Glomerular visceral epithelial cell (primary cell): ENCODE measurements at regions not wholly inside any gene's neighbourhood (a gene's known extent, or its start where the extent isn't known, plus 50 kb on each side); places are given as distances from the start of the nearest gene placed in this dataset.
"Not testable (repeated sequence)": the region's sequence is repeated elsewhere in the genome, so short reads cannot be mapped to it uniquely, and the experiment has no call there.

ENCODE experiments used
- DNase-seq: peaks from one replicate; pipeline ENCODE4 v3.0.0-alpha.2; 2016; ENCODE audit errors: extremely low spot score

DNA sequence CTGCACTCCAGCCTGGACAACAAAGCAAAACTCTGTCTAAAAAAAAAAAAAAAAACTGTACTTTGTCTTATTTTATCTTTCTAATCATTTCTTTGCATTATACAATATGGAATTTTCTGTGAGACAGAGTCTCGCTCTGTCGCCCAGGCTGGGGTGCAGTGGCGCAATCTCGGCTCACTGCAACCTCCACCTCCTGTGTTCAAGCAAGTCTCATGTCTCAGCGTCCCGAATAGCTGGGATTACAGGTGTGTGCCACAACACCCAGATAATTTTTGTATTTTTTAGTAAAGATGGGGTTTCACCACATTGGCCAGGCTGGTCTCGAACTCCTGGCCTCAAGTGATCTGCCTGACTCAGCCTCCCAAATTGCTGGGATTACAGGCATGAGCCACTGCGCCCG lies 90.0 kb downstream of the MRPL14 start:
- not testable (repeated sequence) for DNase-seq

DNA sequence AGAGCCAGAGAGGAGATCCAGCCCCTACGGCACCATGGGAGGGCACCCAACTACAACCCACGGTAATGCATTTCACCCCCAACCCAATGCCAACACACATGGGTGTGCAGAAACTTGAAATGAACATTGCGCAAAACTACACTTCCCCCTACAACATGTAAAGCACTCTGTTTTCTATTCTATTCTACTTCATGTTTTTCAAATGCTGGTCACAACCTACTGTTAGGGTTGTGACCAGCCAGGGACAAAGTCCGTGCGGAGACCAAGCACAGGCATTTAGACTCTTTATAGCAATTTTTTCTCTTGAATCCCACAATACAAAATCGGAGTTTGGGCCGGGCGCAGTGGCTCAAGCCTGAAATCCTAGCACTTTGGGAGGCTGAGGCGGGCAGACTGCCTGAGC lies 90.6 kb downstream of the MRPL14 start:
- DNase-seq, result no peak

DNA sequence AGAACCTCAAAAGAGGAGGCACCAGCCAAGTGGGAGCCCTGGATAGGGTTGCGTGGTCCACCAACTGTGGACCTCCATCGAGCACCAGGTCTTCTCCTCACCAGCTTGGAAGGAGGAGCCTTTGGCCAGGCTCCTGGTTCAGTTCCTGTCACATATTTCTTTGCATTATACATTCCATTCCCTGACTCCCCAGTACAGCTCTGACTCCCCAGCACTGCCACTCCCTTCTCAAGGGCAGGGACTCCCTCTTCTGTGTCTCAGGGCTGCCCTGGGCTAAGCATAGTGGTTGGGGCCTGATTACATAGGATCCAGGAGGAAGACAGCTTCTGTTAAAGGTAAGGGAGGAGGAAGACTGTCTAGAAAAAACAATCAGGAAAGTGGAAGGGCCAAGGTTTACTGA lies 91.1 kb downstream of the MRPL14 start:
- DNase-seq, result no peak

DNA sequence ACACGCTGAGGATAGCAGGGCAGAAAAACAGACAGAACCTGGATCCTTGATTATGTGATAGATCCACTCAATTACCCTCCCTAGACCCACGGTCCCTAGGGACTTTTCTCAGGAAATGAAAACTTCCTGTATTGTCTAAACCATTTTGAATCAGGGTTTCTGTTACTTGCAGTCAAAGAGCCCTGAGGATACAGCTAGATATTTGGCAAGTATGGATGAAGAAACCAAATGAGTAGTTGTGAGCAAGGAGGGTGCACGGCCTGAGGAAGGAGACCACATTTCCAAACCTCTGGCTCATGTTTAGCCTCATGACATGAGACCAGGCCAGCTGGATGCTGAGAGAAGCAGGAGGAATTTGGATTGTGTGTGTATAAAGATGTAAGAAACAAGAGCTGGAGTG lies 91.6 kb downstream of the MRPL14 start:
- no peak for DNase-seq

DNA sequence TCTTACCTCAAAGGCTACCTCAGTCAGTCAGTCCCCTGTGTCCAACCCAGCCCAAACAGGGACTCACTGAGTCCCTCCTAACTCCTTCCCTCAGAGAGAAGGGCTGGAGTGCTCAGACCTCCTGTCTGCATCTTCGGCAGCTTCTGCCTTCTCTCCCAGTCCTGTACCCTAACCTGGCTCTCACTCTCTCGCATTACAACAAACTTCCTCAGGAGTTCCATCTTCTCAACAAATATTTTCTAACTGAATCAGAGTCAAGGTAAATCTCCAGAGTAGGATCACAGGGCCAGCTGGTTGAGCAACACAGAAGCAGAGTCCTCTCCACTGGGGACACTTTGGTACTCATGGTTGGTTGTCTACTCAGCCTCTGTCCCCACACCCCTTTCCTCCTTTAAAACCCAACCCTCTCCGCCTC lies 92.3 kb downstream of the MRPL14 start:
- DNase-seq, result peak; percentile 70

DNA sequence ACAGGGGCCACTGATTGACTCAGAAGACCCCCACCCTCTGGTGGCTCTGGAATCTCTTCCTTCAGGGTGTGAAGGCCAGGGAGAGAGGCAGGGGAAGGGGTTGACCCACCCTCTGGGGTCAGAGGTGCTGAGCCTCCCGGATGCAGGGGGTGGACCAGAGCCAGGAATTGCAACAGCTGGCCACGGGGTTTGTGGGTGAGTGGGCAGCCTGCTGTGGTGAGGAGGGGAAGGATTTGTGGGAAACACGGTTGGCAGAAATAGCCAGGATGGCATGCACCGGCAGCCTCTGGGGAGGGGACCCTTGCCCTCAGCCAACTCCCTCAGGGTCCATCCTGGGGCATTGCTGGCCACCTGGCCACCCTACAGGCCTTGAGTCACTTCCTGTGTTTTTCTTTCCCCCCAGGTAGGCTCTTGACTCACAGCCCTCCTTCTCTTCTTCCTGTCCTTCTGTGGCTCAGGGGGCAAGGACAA lies 92.8 kb downstream of the MRPL14 start:
- peak; percentile 95 for DNase-seq

DNA sequence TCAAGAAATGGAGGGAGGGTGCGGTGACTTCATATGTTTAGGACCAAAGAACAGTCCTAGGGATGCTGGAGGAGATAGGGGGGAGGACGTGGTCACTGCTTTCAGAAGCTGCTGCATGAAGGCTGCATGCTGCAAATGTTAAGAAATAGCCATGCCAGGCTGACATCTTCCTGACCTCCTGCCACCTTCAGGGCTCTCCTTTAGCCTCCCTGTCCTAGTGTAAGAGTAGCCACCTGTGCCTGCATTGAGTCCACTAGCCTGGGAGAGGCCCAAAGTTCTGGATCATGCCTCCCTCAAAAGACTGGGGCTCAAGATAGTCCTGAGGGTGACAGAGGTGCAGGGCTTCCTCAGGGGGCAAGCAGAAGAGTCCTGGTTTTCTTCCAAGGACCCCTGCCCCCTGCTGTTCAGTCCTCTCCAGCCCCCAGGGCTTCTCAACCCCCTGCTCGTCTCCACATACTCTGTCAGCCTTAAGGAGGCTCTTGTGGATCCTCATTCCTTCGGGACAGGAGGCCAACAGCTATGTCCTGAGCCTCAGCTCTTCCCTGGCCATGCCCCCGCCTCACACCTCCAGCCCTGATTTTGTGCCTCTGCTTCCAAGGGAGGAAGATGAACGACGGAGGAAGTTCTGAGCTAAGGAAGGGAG lies 96.3 kb downstream of the MRPL14 start:
- no peak for DNase-seq

DNA sequence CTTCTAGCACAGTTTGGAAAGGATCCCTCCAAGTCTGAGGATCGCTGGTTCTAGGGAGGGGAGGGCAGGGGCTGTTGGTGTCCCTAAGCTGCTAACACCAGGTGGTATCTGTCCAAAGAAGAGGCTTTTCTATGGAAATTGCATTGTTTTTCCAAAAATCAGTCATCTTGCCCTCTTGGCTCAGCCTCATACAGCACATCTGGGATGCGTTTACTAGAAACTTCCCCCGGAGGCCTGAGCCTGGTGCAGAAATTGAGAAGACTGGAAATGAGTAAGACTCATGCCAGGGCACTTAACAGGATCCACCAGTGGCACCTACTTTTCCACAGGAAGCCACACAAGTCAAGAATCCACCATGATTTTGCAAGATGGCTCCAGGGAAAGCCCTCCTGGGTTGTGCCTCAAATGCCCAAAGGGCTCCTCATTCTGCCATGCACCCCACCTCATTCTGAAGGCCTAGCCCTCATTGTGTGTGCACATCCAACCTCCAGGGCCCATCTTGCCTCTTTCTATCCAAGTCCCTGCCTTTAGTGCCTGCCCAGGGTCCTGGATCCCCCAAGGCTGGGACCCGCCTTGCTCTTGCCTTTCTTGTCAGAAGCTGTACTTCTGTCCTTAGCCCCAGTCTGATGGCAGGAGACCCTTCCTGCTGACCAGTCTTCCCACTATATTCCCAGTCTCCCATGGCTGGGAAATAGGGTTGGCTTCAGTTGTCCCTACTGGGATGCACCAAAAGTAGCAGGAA lies 97.6 kb downstream of the MRPL14 start:
- no peak for DNase-seq

DNA sequence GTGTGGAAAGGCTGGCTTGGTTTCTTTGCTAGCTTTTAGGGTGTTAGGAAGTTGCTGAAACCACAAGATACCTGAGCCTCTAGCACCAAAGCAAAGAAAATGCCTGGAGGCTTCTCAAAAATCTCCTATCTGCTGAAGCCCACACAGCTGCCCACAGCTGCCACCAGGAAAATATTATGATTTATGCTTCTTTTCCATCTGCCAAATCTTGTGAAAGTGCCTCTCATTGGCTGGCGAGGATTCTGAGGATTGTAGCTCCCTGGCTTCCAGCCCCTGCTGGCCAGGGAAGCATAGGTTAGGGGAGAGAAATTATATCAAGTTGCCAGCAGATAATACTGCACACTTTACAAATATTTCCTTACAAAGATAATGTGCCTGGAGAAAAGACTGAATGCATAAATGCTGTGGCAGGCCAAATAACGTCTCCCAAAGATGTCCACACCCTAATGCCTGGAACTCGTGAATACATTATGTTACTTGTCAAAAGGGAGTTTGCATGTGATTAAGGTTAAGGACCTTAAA lies 98.4 kb downstream of the MRPL14 start:
- no peak for DNase-seq

DNA sequence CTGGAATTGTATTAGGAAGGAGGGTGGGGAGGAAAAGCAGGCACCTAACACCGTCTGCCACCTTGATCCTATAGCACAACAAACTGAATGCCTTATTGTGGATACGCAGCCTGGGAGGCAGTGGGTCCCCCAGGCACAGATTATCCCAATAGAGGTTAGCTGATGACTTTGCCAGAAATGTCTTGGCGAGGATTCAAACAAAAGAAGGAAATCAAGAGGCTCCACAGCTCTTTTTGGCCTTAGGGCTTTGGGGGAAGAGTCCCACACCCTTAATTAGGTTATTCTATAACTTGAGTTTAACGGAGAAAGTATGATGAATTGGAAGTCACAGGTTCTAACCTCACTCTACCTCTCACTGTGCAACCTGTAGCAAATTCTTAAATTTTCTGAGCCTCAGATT lies 102.0 kb downstream of the MRPL14 start:
- DNase-seq, result no peak

DNA sequence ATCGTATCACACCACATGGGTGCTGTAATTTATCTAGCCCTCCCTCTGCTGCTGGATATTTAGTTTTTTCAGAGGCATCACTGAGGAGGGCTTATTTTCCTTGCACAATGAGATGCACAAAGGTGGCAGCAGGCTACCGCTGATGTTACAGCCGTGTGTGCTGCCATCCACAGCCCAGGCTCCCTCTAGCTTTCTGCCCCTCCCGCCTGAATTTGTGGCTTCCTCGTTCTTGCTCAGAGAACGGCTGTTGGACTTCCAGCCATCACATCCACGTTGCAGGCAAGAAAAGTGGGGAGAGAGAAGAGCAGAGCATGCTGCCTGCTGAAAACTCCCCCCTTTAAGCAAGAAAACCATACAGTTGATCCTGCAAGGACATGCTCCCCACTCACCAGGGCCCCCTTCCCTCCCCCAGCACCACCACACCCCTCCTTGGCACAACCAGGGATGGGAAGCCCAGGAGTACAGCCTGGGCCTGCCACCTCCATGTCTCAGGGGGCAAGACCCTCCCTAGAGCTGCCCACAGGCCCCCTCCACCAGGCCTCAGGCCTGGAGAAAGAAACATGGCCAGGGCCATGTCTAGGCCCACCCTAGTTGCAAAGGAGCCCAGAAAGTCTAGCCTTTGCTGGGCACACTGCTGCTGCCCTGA lies 102.6 kb downstream of the MRPL14 start:
- peak; percentile 58 for DNase-seq

DNA sequence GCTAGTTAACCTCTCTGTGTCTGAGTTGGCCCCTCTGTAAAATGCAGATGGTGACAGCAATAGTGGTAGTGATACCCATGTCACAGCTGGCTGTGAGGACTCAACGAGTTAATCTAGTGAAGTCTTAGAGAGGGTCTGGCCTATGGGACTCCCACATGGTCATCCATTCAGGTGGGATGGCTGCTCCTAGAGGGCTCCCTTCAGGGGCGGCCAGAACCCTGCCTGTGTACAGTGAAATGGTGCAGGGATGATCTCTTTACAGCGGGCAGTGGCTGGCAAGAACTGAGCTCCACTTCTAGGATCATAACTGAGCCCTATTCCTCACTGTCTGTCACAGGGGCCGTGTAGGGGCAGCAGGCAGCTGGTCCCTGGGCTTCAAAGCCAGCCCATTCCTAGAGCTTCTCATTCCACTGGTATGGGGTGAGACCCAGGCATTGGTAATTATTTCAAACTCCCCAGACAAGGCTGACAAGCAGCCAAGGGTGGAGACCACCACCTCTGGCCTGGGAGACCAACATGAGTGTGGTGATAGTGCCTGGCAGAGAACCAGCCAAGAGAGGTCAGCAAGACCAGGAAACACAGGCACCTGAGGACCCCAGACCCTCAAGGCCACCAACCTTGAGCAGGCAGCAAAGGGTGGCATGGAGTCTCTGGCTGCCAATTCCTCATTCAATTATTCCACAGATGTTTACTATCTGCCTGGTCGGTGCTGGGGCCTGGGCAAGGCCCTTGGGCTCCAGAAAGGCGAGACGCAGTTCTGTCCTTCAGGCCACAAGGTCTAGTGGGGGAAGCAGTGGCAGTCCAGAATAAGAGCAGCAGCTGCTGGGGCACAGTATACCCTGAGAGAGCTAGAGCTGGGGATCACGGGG lies 103.4 kb downstream of the MRPL14 start:
- DNase-seq, result no peak

DNA sequence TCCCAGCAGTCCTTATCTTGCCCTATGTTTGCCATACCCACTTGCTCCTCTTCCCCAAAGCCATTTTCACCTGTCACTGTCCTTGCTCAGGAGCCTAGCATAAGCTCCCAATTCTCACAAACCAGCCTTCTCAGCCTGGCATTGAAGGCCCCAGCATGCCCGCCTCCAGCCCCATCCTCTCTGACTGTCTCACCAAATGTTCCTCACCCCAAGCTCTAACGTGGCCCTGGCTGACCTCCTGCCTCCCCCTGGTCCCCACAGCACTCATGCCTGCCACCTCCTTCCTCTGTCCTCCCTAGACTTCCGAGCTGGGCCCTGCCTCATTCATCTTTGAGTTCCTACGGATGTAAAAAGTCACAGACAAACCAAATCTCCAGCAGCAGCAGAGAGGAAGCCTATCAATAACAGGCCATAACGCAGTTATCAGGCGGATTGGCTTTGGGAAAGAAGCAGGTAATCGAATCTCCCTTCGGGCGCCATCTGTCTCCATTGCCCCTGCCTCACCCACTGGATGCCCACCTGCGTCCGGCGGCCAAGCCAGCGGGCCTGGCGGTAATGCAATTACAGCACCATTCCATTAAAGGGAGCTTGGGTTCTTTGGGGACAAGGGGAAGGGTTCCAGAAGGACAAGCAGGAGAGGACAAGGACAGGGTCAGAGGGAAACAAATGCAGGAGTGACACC lies 104.4 kb downstream of the MRPL14 start:
- no peak for DNase-seq

DNA sequence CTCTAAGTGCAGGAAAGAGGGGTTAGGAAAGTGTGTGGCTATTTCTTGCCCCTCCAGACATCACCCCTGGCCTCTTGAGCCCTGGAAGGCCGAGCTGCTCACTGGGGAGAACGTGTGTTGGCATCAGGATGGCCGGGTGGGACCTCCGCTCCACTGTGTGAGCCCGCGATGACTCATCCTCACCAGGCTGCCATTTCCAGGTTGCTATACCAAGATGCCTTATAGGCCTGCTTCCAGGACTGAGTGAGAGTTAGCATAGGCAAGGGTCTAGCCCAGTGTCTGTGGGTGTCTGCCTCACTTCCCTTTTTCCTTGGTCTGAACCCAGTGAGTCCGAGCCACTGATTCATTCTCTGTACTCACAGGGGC lies 105.0 kb downstream of the MRPL14 start:
- DNase-seq, result peak; percentile 85

DNA sequence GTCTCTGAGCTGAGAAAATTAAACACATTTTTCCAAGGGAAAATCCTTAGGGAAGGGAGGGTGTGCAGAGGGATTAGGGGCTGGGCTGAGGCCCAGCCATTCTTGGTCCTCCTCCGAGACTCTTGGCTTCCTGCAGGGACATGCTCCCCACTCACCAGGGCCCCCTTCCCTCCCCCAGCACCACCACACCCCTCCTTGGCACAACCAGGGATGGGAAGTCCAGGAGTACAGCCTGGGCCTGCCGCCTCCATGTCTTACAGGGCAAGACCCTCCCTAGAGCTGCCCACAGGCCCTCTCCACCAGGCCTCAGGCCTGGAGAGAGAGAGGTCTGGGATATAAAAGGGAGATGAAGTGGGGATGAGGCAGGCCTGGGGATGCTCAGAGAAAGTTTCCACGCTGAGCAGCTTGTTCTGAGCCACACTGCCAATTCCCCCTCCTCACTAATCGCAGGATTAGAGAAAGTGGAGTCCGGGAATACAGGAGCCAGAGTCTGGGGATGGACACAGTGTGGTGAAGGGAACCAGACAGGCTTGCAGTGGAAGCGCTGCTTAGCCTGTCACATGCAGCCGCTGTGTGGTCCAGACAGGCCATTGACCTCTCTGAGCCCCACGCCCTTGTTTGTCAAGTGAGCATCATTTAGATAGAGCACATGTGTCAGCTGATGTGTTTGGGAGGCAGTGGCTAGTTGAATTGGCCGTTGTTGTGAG lies 105.5 kb downstream of the MRPL14 start:
- no peak for DNase-seq

DNA sequence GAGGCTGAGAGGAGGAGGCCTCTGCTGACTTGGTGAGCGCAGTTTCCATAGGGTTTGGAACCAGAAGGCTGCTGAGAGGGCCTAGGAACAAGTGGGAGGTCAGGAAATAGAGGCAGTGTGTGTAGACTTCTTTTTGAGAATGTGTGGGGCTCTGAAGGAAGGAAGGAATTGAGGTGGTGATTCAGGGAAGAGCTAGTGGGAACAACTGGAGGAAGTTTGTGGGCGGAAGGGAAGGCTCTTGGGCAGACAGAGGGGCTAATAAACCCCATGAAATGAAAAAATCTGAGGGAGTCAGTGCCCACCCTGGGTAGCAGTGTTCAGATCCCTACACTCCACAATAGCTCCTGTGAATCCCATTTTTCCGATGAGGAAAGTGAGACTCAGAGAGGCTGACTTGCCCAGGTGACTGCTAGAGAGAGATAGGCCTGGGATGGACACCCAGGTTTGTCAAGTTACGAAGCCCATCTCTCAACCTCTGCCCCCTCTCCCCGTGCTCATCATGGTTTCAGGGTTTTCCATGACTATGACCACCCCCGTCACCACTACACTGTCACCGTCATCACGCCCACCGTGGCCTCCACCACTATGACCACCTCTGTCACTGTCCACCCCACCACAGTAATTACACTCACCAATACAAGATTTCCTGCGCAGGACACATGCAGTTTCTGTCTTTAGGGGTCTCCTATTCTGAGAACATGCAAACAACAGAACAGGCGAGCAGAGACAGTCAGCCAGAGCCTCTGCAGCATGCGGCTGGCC lies 106.4 kb downstream of the MRPL14 start:
- no peak for DNase-seq

DNA sequence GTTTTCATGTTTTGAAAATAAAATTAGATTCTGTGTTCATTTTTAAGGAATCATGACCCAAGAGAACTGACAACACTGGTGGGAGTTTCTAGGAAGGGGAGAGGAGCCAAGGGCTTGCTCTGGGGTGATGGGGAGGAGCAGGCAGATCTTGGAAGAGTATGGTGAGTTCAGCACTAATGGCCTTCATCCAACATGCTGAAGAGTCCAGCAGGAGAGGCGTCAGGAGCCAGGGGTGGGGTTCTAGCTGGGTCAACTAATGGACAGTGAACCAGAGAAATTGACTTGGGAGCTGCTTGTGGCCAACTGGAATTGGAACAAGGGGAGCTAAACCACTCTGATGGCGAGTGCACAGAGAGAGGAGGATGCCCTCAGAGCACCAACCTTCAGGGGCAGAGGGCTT lies 107.1 kb downstream of the MRPL14 start:
- DNase-seq, result no peak

DNA sequence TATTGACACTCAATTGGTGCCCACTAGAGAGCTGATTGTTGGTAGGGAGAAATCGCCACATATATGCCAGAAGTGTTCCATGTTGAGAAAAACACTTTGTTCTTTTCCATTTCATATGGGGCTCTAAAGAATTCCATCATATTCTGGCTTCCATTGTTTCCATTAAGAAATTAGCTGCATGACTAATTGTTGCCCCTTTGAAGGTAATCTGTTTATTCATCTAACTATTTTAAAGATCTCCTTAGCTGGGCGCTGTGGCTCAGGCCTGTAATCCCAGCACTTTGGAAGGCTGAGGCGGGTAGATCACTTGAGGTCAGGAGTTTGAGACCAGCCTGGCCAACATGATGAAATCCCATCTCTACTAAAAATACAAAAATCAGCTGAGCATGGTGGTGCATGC lies 109.9 kb downstream of the MRPL14 start:
- not testable (repeated sequence) for DNase-seq

DNA sequence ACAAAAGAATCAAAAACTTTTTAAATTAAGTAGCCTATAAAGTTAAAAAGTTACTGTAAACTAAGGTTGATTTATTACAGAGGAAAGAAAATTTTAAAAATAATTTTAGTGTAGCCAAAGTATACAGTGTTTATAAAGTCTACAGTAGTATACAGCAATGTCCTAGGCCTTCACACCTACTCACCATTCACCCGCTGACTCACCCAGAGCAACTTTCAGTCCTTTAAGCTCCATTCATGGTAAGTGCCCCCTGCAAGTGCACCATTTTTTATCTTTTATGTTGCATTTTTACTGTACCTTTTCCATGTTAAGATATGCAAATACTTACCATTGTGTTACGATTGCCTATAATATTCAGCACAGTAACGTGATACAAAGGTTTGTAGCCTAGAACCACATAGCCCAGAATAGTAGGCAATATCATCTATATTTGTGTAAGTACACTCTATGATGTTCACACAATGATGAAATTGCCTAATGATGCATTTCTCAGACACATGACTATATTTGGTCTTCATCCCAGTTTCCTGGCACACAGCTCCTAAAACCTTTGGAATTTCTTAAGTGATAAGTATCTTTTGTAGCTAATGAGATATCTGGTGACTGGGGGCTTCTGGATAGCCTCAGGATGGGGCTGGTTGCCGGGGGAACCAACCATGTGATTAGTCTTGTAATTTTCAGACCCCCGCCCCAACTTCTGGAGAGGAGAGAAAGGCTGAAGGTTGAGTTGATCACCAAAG lies 111.0 kb downstream of the MRPL14 start:
- no peak for DNase-seq
